Calu3 (cell line): ENCODE measurements at regions not wholly inside any gene's neighbourhood (a gene's known extent, or its start where the extent isn't known, plus 50 kb on each side); places are given as distances from the start of the nearest gene placed in this dataset.

Experiments used
- BruUV-seq: library from RNA; stranded (reverse); fragments of 400-500 nt; replicated peaks from 2 replicates; lab custom pipeline; 2021; lab: Mats Ljungman, UMichigan
- CTCF ChIA-PET: fragments of 300-600 bp; sonication (Branson Sonifier 250); formaldehyde crosslinking; loops from one replicate; lab custom pipeline; 2022; ENCODE audit warnings: antibody characterized with exemption; lab: Charles Lee
- DNase-seq: peaks from one replicate; pipeline ENCODE4 v3.0.0; 2022
- H3K27ac Mint-ChIP-seq: one replicate; pipeline ENCODE4 v1.8.0; 2022; ENCODE audit warnings: mixed read lengths; ENCODE audit not compliant: unreplicated experiment
- H3K27me3 Mint-ChIP-seq: one replicate; pipeline ENCODE4 v1.8.0; 2022; ENCODE audit warnings: mixed read lengths; ENCODE audit not compliant: unreplicated experiment
- H3K36me3 Mint-ChIP-seq: one replicate; pipeline ENCODE4 v1.8.0; 2022; ENCODE audit warnings: mild to moderate bottlenecking, moderate library complexity, mixed read lengths; ENCODE audit not compliant: insufficient read depth, unreplicated experiment
- H3K4me1 Mint-ChIP-seq: one replicate; pipeline ENCODE4 v1.8.0; 2022; ENCODE audit warnings: mild to moderate bottlenecking, low read depth, mixed read lengths; ENCODE audit not compliant: unreplicated experiment
- H3K4me3 Mint-ChIP-seq: one replicate; pipeline ENCODE4 v1.8.0; 2022; ENCODE audit warnings: mild to moderate bottlenecking, low read depth, moderate library complexity, mixed read lengths; ENCODE audit not compliant: unreplicated experiment
- H3K9me3 Mint-ChIP-seq: one replicate; pipeline ENCODE4 v1.8.0; 2022; ENCODE audit warnings: low read depth, mixed read lengths; ENCODE audit not compliant: unreplicated experiment
- CTCF ChIP-seq: fragments of 200-600 bp; IDR thresholded peaks from one replicate; pipeline ENCODE4 v1.8.0; 2022; ENCODE audit warnings: antibody characterized with exemption; ENCODE audit not compliant: unreplicated experiment
- intact Hi-C: fragments of 100-400 bp; cut with micrococcal nuclease; formaldehyde crosslinking; loops from one replicate; pipeline ENCODE4 v1.10.0; 2022; ENCODE audit not compliant: unreplicated experiment

- no peak overlapping the region for H3K27ac Mint-ChIP-seq
- H3K4me1 Mint-ChIP-seq, result peaks cover 17% of the 10 kb centered on the region
- no peak for TF ChIP-seq CTCF
- BruUV-seq, result no TSS peak
- no peaks in the 10 kb centered on the region for H3K27me3 Mint-ChIP-seq
- no peaks in the 10 kb centered on the region for H3K9me3 Mint-ChIP-seq
- H3K4me3 Mint-ChIP-seq, result no peak overlapping the region
- intact Hi-C loops, result loop anchor here (10.0 kb wide), 3 partner anchors 344 to 1384 kb away; no protein-coding TSS in a partner anchor
- CTCF ChIA-PET, result no interaction called here
- DNase-seq, result no peak
- H3K36me3 Mint-ChIP-seq, result no peaks in the 10 kb centered on the region
These were observed 308.3 kb upstream of the CCDC54 start for GRCh38 chr3:107068980-107069379.

- no peaks in the 10 kb centered on the region for H3K27me3 Mint-ChIP-seq
- intact Hi-C loops, result no loop called here
- H3K36me3 Mint-ChIP-seq, result no peaks in the 10 kb centered on the region
- no peaks in the 10 kb centered on the region for H3K9me3 Mint-ChIP-seq
- BruUV-seq, result no TSS peak
- no peak overlapping the region for H3K4me3 Mint-ChIP-seq
- no peaks in the 10 kb centered on the region for H3K4me1 Mint-ChIP-seq
- DNase-seq, result no peak
- no peak for TF ChIP-seq CTCF
- H3K27ac Mint-ChIP-seq, result no peak overlapping the region
- CTCF ChIA-PET, result no interaction called here
These were observed 300.3 kb upstream of the CCDC54 start for GRCh38 chr3:107076946-107077345.

- no TSS peak for BruUV-seq
- no peak for DNase-seq
- Mint-ChIP-seq H3K36me3 (no peaks in the 10 kb centered on the region), H3K4me1 (no peaks in the 10 kb centered on the region), H3K27me3 (no peaks in the 10 kb centered on the region), H3K4me3 (no peak overlapping the region), H3K27ac (no peak overlapping the region), H3K9me3 (no peaks in the 10 kb centered on the region)
- intact Hi-C loops, result no loop called here
- CTCF ChIA-PET, result no interaction called here
- no peak for TF ChIP-seq CTCF
These were observed 299.8 kb upstream of the CCDC54 start for GRCh38 chr3:107077391-107077790.

- no peak overlapping the region for H3K4me3 Mint-ChIP-seq
- no peaks in the 10 kb centered on the region for H3K9me3 Mint-ChIP-seq
- CTCF ChIA-PET, result interaction anchor here (0.5 kb wide), 1 partner anchor 703 kb away, joined by 3 read pairs; no protein-coding TSS in a partner anchor
- BruUV-seq, result no TSS peak
- no peaks in the 10 kb centered on the region for H3K4me1 Mint-ChIP-seq
- H3K36me3 Mint-ChIP-seq, result no peaks in the 10 kb centered on the region
- intact Hi-C loops, result no loop called here
- no peak for TF ChIP-seq CTCF
- H3K27me3 Mint-ChIP-seq, result no peaks in the 10 kb centered on the region
- no peak overlapping the region for H3K27ac Mint-ChIP-seq
- DNase-seq, result no peak
These were observed 294.7 kb upstream of the CCDC54 start for GRCh38 chr3:107082527-107082926.
